H1 (cell line): ENCODE measurements at regions not wholly inside any gene's neighbourhood (a gene's known extent, or its start where the extent isn't known, plus 50 kb on each side); places are given as distances from the start of the nearest gene placed in this dataset.

Source experiments
- BCL11A ChIP-seq, 2 experiments: IDR thresholded peaks; one replicate each; pipeline ENCODE4 v1.6.1; 2011; ENCODE audit warnings: low read depth in 2 of 2, low read length in 2 of 2, mild to moderate bottlenecking in 2 of 2
- BRCA1 ChIP-seq: IDR thresholded peaks from 2 replicates; pipeline ENCODE4 v1.6.1; 2012; ENCODE audit warnings: low read depth, low read length, improper control_type of control experiment
- CHD2 ChIP-seq: IDR thresholded peaks from 2 replicates; pipeline ENCODE4 v1.6.1; 2012; ENCODE audit warnings: low read length, improper control_type of control experiment
- EGR1 ChIP-seq: IDR thresholded peaks from 2 replicates; pipeline ENCODE4 v1.6.1; 2011; ENCODE audit warnings: low read depth, low read length, borderline replicate concordance
- EP300 ChIP-seq, 2 experiments: IDR thresholded peaks; 1 replicate in 1 of 2; 2 replicates in 1 of 2; pipeline ENCODE4 v1.6.1; 2011 to 2012; ENCODE audit warnings: low read depth in 2 of 2, low read length in 2 of 2, mild to moderate bottlenecking in 2 of 2, borderline replicate concordance in 1 of 2, inconsistent platforms in 1 of 2, moderate library complexity in 1 of 2
- HDAC6 ChIP-seq: IDR thresholded peaks from one replicate; pipeline ENCODE4 v1.7.1; 2012; ENCODE audit warnings: low read depth, mild to moderate bottlenecking, inconsistent platforms, low read length, moderate library complexity
- JUND ChIP-seq: IDR thresholded peaks from 2 replicates; pipeline ENCODE4 v1.6.1; 2011; ENCODE audit warnings: mild to moderate bottlenecking, improper control_type of control experiment, low read length
- KDM1A ChIP-seq: fragments of 200-600, 300-600 bp; sonication (generic); IDR thresholded peaks from 2 replicates; pipeline ENCODE4 v1.7.1; 2016; ENCODE audit warnings: mild to moderate bottlenecking, low read length, borderline replicate concordance
- POLR2A ChIP-seq, 2 experiments: IDR thresholded peaks; 1 replicate in 1 of 2; 2 replicates in 1 of 2; pipeline ENCODE4 v1.6.1; 2011; ENCODE audit warnings: low read depth in 2 of 2, low read length in 2 of 2, mild to moderate bottlenecking in 2 of 2; ENCODE audit errors: control extremely low read depth in 1 of 2
- RAD21 ChIP-seq, 2 experiments: IDR thresholded peaks in 1 of 2; conservative IDR thresholded peaks in 1 of 2; 2 replicates each; pipeline ENCODE4 v1.6.1; 2011; ENCODE audit warnings: low read depth in 2 of 2, low read length in 2 of 2, improper control_type of control experiment in 1 of 2, inconsistent platforms in 1 of 2, mild to moderate bottlenecking in 1 of 2, moderate library complexity in 1 of 2
- SIN3A ChIP-seq, 2 experiments: IDR thresholded peaks in 1 of 2; conservative IDR thresholded peaks in 1 of 2; 2 replicates each; pipeline ENCODE4 v1.6.1; 2011 to 2012; ENCODE audit warnings: low read length in 2 of 2, improper control_type of control experiment in 1 of 2, low read depth in 1 of 2, mild to moderate bottlenecking in 1 of 2
- SIRT6 ChIP-seq: IDR thresholded peaks from one replicate; pipeline ENCODE4 v1.7.1; 2012; ENCODE audit warnings: low read length, inconsistent platforms
- TF ChIP-seq, protein P1 (sequence below), 3 experiments: IDR thresholded peaks; 1 replicate in 2 of 3; 2 replicates in 1 of 3; pipeline versions ENCODE4 v1.5.1 to v1.6.1; 2011; ENCODE audit warnings: low read length in 3 of 3, mild to moderate bottlenecking in 3 of 3, inconsistent platforms in 2 of 3, low read depth in 1 of 3, moderate library complexity in 1 of 3; ENCODE audit not compliant: insufficient read depth in 1 of 3; ENCODE audit errors: control extremely low read depth in 1 of 3
- TF ChIP-seq, protein P2 (sequence below): fragments of 300-600 bp; sonication (generic); IDR thresholded peaks from 2 replicates; pipeline ENCODE4 v1.7.1; 2012; ENCODE audit warnings: low read length, moderate library complexity, mild to moderate bottlenecking, inconsistent platforms; ENCODE audit not compliant: insufficient replicate concordance

- TF ChIP-seq, protein P1, sequence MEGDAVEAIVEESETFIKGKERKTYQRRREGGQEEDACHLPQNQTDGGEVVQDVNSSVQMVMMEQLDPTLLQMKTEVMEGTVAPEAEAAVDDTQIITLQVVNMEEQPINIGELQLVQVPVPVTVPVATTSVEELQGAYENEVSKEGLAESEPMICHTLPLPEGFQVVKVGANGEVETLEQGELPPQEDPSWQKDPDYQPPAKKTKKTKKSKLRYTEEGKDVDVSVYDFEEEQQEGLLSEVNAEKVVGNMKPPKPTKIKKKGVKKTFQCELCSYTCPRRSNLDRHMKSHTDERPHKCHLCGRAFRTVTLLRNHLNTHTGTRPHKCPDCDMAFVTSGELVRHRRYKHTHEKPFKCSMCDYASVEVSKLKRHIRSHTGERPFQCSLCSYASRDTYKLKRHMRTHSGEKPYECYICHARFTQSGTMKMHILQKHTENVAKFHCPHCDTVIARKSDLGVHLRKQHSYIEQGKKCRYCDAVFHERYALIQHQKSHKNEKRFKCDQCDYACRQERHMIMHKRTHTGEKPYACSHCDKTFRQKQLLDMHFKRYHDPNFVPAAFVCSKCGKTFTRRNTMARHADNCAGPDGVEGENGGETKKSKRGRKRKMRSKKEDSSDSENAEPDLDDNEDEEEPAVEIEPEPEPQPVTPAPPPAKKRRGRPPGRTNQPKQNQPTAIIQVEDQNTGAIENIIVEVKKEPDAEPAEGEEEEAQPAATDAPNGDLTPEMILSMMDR (IDR thresholded peaks at IDR 0.05; ENCODE audit: control extremely low read depth in 1 of 3, insufficient read depth in 1 of 3, low read depth in 1 of 3, low read length in 3 of 3): no peak
- TF ChIP-seq CHD2 (no peak), KDM1A (no peak), HDAC6 (no peak), EGR1 (no peak), SIRT6 (no peak), BCL11A (IDR thresholded peaks at IDR 0.05; ENCODE audit: low read depth in 2 of 2, low read length in 2 of 2) (no peak), BRCA1 (no peak), EP300 (IDR thresholded peaks at IDR 0.05; ENCODE audit: borderline replicate concordance in 1 of 2, low read depth in 2 of 2, low read length in 2 of 2) (no peak), SIN3A (conservative IDR thresholded peaks at IDR 0.05 in 1 of 2, IDR thresholded peaks at IDR 0.05 in 1 of 2; ENCODE audit: low read depth in 1 of 2, low read length in 2 of 2) (no peak), RAD21 (IDR thresholded peaks at IDR 0.05 in 1 of 2, conservative IDR thresholded peaks at IDR 0.05 in 1 of 2; ENCODE audit: low read depth in 2 of 2, low read length in 2 of 2) (no peak), JUND (no peak), POLR2A (IDR thresholded peaks at IDR 0.05; ENCODE audit: control extremely low read depth in 1 of 2, low read depth in 2 of 2, low read length in 2 of 2) (no peak)
- TF ChIP-seq, protein P2, sequence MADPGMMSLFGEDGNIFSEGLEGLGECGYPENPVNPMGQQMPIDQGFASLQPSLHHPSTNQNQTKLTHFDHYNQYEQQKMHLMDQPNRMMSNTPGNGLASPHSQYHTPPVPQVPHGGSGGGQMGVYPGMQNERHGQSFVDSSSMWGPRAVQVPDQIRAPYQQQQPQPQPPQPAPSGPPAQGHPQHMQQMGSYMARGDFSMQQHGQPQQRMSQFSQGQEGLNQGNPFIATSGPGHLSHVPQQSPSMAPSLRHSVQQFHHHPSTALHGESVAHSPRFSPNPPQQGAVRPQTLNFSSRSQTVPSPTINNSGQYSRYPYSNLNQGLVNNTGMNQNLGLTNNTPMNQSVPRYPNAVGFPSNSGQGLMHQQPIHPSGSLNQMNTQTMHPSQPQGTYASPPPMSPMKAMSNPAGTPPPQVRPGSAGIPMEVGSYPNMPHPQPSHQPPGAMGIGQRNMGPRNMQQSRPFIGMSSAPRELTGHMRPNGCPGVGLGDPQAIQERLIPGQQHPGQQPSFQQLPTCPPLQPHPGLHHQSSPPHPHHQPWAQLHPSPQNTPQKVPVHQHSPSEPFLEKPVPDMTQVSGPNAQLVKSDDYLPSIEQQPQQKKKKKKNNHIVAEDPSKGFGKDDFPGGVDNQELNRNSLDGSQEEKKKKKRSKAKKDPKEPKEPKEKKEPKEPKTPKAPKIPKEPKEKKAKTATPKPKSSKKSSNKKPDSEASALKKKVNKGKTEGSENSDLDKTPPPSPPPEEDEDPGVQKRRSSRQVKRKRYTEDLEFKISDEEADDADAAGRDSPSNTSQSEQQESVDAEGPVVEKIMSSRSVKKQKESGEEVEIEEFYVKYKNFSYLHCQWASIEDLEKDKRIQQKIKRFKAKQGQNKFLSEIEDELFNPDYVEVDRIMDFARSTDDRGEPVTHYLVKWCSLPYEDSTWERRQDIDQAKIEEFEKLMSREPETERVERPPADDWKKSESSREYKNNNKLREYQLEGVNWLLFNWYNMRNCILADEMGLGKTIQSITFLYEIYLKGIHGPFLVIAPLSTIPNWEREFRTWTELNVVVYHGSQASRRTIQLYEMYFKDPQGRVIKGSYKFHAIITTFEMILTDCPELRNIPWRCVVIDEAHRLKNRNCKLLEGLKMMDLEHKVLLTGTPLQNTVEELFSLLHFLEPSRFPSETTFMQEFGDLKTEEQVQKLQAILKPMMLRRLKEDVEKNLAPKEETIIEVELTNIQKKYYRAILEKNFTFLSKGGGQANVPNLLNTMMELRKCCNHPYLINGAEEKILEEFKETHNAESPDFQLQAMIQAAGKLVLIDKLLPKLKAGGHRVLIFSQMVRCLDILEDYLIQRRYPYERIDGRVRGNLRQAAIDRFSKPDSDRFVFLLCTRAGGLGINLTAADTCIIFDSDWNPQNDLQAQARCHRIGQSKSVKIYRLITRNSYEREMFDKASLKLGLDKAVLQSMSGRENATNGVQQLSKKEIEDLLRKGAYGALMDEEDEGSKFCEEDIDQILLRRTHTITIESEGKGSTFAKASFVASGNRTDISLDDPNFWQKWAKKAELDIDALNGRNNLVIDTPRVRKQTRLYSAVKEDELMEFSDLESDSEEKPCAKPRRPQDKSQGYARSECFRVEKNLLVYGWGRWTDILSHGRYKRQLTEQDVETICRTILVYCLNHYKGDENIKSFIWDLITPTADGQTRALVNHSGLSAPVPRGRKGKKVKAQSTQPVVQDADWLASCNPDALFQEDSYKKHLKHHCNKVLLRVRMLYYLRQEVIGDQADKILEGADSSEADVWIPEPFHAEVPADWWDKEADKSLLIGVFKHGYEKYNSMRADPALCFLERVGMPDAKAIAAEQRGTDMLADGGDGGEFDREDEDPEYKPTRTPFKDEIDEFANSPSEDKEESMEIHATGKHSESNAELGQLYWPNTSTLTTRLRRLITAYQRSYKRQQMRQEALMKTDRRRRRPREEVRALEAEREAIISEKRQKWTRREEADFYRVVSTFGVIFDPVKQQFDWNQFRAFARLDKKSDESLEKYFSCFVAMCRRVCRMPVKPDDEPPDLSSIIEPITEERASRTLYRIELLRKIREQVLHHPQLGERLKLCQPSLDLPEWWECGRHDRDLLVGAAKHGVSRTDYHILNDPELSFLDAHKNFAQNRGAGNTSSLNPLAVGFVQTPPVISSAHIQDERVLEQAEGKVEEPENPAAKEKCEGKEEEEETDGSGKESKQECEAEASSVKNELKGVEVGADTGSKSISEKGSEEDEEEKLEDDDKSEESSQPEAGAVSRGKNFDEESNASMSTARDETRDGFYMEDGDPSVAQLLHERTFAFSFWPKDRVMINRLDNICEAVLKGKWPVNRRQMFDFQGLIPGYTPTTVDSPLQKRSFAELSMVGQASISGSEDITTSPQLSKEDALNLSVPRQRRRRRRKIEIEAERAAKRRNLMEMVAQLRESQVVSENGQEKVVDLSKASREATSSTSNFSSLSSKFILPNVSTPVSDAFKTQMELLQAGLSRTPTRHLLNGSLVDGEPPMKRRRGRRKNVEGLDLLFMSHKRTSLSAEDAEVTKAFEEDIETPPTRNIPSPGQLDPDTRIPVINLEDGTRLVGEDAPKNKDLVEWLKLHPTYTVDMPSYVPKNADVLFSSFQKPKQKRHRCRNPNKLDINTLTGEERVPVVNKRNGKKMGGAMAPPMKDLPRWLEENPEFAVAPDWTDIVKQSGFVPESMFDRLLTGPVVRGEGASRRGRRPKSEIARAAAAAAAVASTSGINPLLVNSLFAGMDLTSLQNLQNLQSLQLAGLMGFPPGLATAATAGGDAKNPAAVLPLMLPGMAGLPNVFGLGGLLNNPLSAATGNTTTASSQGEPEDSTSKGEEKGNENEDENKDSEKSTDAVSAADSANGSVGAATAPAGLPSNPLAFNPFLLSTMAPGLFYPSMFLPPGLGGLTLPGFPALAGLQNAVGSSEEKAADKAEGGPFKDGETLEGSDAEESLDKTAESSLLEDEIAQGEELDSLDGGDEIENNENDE: no peak
Measured at GRCh38 chr4:100244347-100244746, 54.1 kb upstream of the DDIT4L start.
